Breast epithelium (tissue), 4 donors: ENCODE measurements at regions not wholly inside any gene's neighbourhood (a gene's known extent, or its start where the extent isn't known, plus 50 kb on each side); places are given as distances from the start of the nearest gene placed in this dataset.

Experiments
- DNase-seq, 2 donors: peaks; one replicate each; pipeline ENCODE4 v3.0.0-alpha.2; 2019; ENCODE audit warnings: low spot score in 2 of 2
- H3K27ac ChIP-seq, 2 donors: fragments of 200-600 bp; sonication (generic) in 1 of 2; one replicate each; pipeline ENCODE4 v1.5.1; 2016 to 2019; ENCODE audit warnings: mild to moderate bottlenecking in 1 of 2
- H3K27me3 ChIP-seq, 2 donors: fragments of 200-600 bp; sonication (generic) in 1 of 2; one replicate each; pipeline versions ENCODE4 v1.5.1 to v1.6.0; 2017 to 2019; ENCODE audit warnings: control low read depth in 1 of 2, mild to moderate bottlenecking in 1 of 2
- H3K36me3 ChIP-seq: fragments of 200-600 bp; one replicate; pipeline ENCODE4 v1.5.1; 2019
- H3K4me1 ChIP-seq, 2 donors: fragments of 200-600 bp; sonication (generic); one replicate each; pipeline ENCODE4 v1.5.1; 2016 to 2019; ENCODE audit warnings: control low read depth in 1 of 2
- H3K4me3 ChIP-seq, 3 donors: fragments of 200-600 bp; sonication (generic); 1 replicate in 2 of 3; 2 replicates in 1 of 3; pipeline ENCODE4 v1.5.1; 2016 to 2019; ENCODE audit warnings: mild to moderate bottlenecking in 3 of 3, moderate library complexity in 2 of 3
- H3K9me3 ChIP-seq, 2 donors: fragments of 200-600 bp; sonication (generic) in 1 of 2; one replicate each; pipeline ENCODE4 v1.5.1; 2016 to 2019; ENCODE audit warnings: control low read depth in 1 of 2
- CTCF ChIP-seq, 3 donors: fragments of 450-650 bp; IDR thresholded peaks; one replicate each; pipeline ENCODE4 v1.5.1; 2016 to 2017; ENCODE audit warnings: antibody characterized with exemption in 3 of 3, mild to moderate bottlenecking in 3 of 3, moderate library complexity in 3 of 3
- POLR2A ChIP-seq: fragments of 450-650 bp; IDR thresholded peaks from one replicate; pipeline ENCODE4 v1.6.1; 2016; ENCODE audit warnings: antibody characterized with exemption, mild to moderate bottlenecking, moderate library complexity
- POLR2AphosphoS5 ChIP-seq, 3 donors: sonication (generic); formaldehyde crosslinking; IDR thresholded peaks; one replicate each; pipeline ENCODE4 v1.6.1; 2017; ENCODE audit warnings: antibody characterized with exemption in 3 of 3
- intact Hi-C: fragments of 100-400 bp; cut with DNase I; formaldehyde crosslinking; loops from one replicate; pipeline ENCODE4 v1.15.1; 2023; ENCODE audit warnings: low total_unique reads

GRCh38 chr3:181952929-181953328, 241.2 kb downstream of the SOX2 start:
- no peak for DNase-seq
- TF ChIP-seq POLR2AphosphoS5 (IDR thresholded peaks at IDR 0.05) (no peak), CTCF (IDR thresholded peaks at IDR 0.05) (no peak)
- H3K27me3 ChIP-seq, result no peaks in the 10 kb centered on the region
- intact Hi-C loops, result no loop called here
- no peak overlapping the region for H3K4me3 ChIP-seq
- H3K4me1 ChIP-seq, result no peaks in the 10 kb centered on the region
- no peaks in the 10 kb centered on the region for H3K9me3 ChIP-seq
- no peak overlapping the region for H3K27ac ChIP-seq
- H3K36me3 ChIP-seq, result no peaks in the 10 kb centered on the region

GRCh38 chr3:181955566-181955965, 243.8 kb downstream of the SOX2 start:
- no peak for DNase-seq
- TF ChIP-seq POLR2AphosphoS5 (IDR thresholded peaks at IDR 0.05) (no peak), CTCF (IDR thresholded peaks at IDR 0.05) (no peak), POLR2A (no peak)
- no peaks in the 10 kb centered on the region for H3K36me3 ChIP-seq

GRCh38 chr3:181956122-181956521, 244.4 kb downstream of the SOX2 start:
- Histone ChIP-seq H3K27ac (no peak overlapping the region), H3K27me3 (no peaks in the 10 kb centered on the region), H3K9me3 (no peaks in the 10 kb centered on the region), H3K4me3 (no peak overlapping the region), H3K36me3 (no peaks in the 10 kb centered on the region), H3K4me1 (no peaks in the 10 kb centered on the region)
- TF ChIP-seq CTCF (IDR thresholded peaks at IDR 0.05), result no peak
- TF ChIP-seq POLR2AphosphoS5 (IDR thresholded peaks at IDR 0.05), result no peak
- intact Hi-C loops, result no loop called here
- no peak for DNase-seq

More at GRCh38 chr3:181955566-181955965, 243.8 kb downstream of the SOX2 start:
- H3K27ac ChIP-seq, result no peak overlapping the region
- no peaks in the 10 kb centered on the region for H3K9me3 ChIP-seq
- H3K4me1 ChIP-seq, result no peaks in the 10 kb centered on the region
- no peak overlapping the region for H3K4me3 ChIP-seq
- intact Hi-C loops, result no loop called here
- H3K27me3 ChIP-seq, result no peaks in the 10 kb centered on the region

GRCh38 chr3:181966393-181966792, 254.7 kb downstream of the SOX2 start:
- H3K4me1 ChIP-seq, result no peaks in the 10 kb centered on the region
- no peaks in the 10 kb centered on the region for H3K9me3 ChIP-seq
- TF ChIP-seq POLR2A, result no peak
- no peak for TF ChIP-seq CTCF (IDR thresholded peaks at IDR 0.05)
- no peak for TF ChIP-seq POLR2AphosphoS5 (IDR thresholded peaks at IDR 0.05)
- no peak for DNase-seq
- no peaks in the 10 kb centered on the region for H3K36me3 ChIP-seq
- H3K4me3 ChIP-seq, result no peak overlapping the region
- no peaks in the 10 kb centered on the region for H3K27me3 ChIP-seq
- no peak overlapping the region for H3K27ac ChIP-seq
- intact Hi-C loops, result no loop called here

GRCh38 chr3:181969925-181970324, 258.2 kb downstream of the SOX2 start:
- Histone ChIP-seq H3K4me3 (no peak overlapping the region), H3K27me3 (no peaks in the 10 kb centered on the region), H3K27ac (no peak overlapping the region), H3K36me3 (no peaks in the 10 kb centered on the region), H3K4me1 (no peaks in the 10 kb centered on the region), H3K9me3 (no peaks in the 10 kb centered on the region)
- TF ChIP-seq POLR2AphosphoS5 (IDR thresholded peaks at IDR 0.05), result no peak
- no peak for TF ChIP-seq POLR2A
- no peak for TF ChIP-seq CTCF (IDR thresholded peaks at IDR 0.05)
- DNase-seq, result no peak
- intact Hi-C loops, result no loop called here
